Psoas muscle (tissue), 7 donors: ENCODE measurements at regions not wholly inside any gene's neighbourhood (a gene's known extent, or its start where the extent isn't known, plus 50 kb on each side); places are given as distances from the start of the nearest gene placed in this dataset.

Experiments used
- ATAC-seq, 4 donors: fragments of 200-7000 bp; cut with Tn5 transposase; one replicate each; pipeline ENCODE4 v1.9.1; 2020; ENCODE audit warnings: moderate library complexity in 3 of 4, mild to moderate bottlenecking in 2 of 4
- DNase-seq, 2 donors: peaks; one replicate each; pipeline ENCODE4 v3.0.0-alpha.2; 2020
- H3K27ac ChIP-seq: fragments of 200-600 bp; one replicate; pipeline ENCODE4 v1.8.0; 2022
- H3K27me3 ChIP-seq, 3 donors: fragments of 200-600 bp in 1 of 3; one replicate each; pipeline versions ENCODE4 v1.6.1 to v1.8.0; 2013 to 2022; ENCODE audit warnings: low read length in 2 of 3, mild to moderate bottlenecking in 2 of 3, moderate library complexity in 1 of 3; ENCODE audit not compliant: insufficient read depth in 3 of 3
- H3K36me3 ChIP-seq, 2 donors: fragments of 200-600 bp in 1 of 2; one replicate each; pipeline versions ENCODE4 v1.6.1 to v1.8.0; 2013 to 2022; ENCODE audit warnings: low read depth in 1 of 2, mild to moderate bottlenecking in 1 of 2, moderate library complexity in 1 of 2; ENCODE audit not compliant: insufficient read depth in 1 of 2
- H3K4me1 ChIP-seq: fragments of 200-600 bp; one replicate; pipeline ENCODE4 v1.8.0; 2022
- H3K4me3 ChIP-seq: fragments of 200-600 bp; one replicate; pipeline ENCODE4 v1.8.0; 2022; ENCODE audit warnings: mild to moderate bottlenecking
- H3K9me3 ChIP-seq: fragments of 200-600 bp; one replicate; pipeline ENCODE4 v1.8.0; 2022
- CTCF ChIP-seq: fragments of 200-600 bp; IDR thresholded peaks from one replicate; pipeline ENCODE4 v1.8.0; 2022; ENCODE audit warnings: antibody characterized with exemption
- WGBS, 3 donors: extraction: QIAGEN DNeasy Blood & Tissue Kit; methylation state at CpG; one replicate each; pipeline versions ENCODE4 v1.1.6 to v1.1.7; 2013; 5-methylcytosine and 5-hydroxymethylcytosine counted together
- intact Hi-C, 2 donors: fragments of 100-400 bp; cut with DNase I; formaldehyde crosslinking; loops; one replicate each; pipeline versions ENCODE4 v1.11.0 to v1.14.2; 2022
- donor health status: healthy with polysubstance abuse.
- donor health status: DM: no; HTN: no; CAD: no; lungs with moderate emphysema.
- donor health status: Bipolar disorder and iron deficiency.
- donor health status: healthy.
- donor health status: DM: yes; HTN: yes; CAD: no.
- donor health status: DM: no; HTN: no; CAD: no.
- donor health status: DM: yes; HTN: yes; CAD: no.

- Histone ChIP-seq H3K36me3 (no peaks in the 10 kb centered on the region), H3K27ac (no peak overlapping the region), H3K27me3 (no peaks in the 10 kb centered on the region), H3K9me3 (no peaks in the 10 kb centered on the region), H3K4me1 (no peaks in the 10 kb centered on the region), H3K4me3 (no peak overlapping the region)
- intact Hi-C loops = no loop called here
- ATAC-seq (no peak), DNase-seq (no peak)
- 48 to 69% (median 65%) methylated on average over 2 of the region's 2 CpGs for WGBS, 3 donors
- no peak for TF ChIP-seq CTCF
Observed at GRCh38 chrX:124699876-124700275, 353.5 kb downstream of the SH2D1A start.

- intact Hi-C loops = loop anchor here in 1 of 2 donors (5.0 kb wide), 1 partner anchor 380 kb away; no protein-coding TSS in a partner anchor
- Histone ChIP-seq H3K27ac (no peak overlapping the region), H3K9me3 (no peaks in the 10 kb centered on the region), H3K27me3 (no peaks in the 10 kb centered on the region), H3K36me3 (no peaks in the 10 kb centered on the region), H3K4me1 (no peaks in the 10 kb centered on the region), H3K4me3 (no peak overlapping the region)
- TF ChIP-seq CTCF = no peak
- 51 to 100% (median 90%) methylated on average over 1 of the region's 1 CpG for WGBS, 3 donors
- ATAC-seq (no peak), DNase-seq (no peak)
Observed at GRCh38 chrX:124717537-124717936, 371.2 kb downstream of the SH2D1A start.

GRCh38 chrX:124719060-124719459, 372.7 kb downstream of the SH2D1A start:
- DNase-seq (no peak), ATAC-seq (no peak)
- Histone ChIP-seq H3K4me1 (no peaks in the 10 kb centered on the region), H3K4me3 (no peak overlapping the region), H3K27ac (no peak overlapping the region), H3K36me3 (no peaks in the 10 kb centered on the region), H3K9me3 (no peaks in the 10 kb centered on the region), H3K27me3 (no peaks in the 10 kb centered on the region)
- intact Hi-C loops = loop anchor here in 1 of 2 donors (5.0 kb wide), 1 partner anchor 378 kb away; no protein-coding TSS in a partner anchor
- TF ChIP-seq CTCF = no peak
- WGBS, 3 donors = 75 to 81% (median 78%) methylated on average over 2 of the region's 2 CpGs

- no peak for DNase-seq
- no peaks in the 10 kb centered on the region for H3K27me3 ChIP-seq
- no peak for TF ChIP-seq CTCF
- no peaks in the 10 kb centered on the region for H3K4me1 ChIP-seq
- H3K9me3 ChIP-seq = no peaks in the 10 kb centered on the region
- no peak overlapping the region for H3K4me3 ChIP-seq
- H3K36me3 ChIP-seq = no peaks in the 10 kb centered on the region
- WGBS, 3 donors = 91 to 100% (median 95%) methylated on average over 2 of the region's 2 CpGs
- H3K27ac ChIP-seq = no peak overlapping the region
- no peak for ATAC-seq
- intact Hi-C loops = no loop called here
Observed at GRCh38 chrX:124720532-124720931, 374.2 kb downstream of the SH2D1A start.

- ATAC-seq = no peak
Observed at GRCh38 chrX:124725502-124725901, 379.1 kb downstream of the SH2D1A start.

More at GRCh38 chrX:124725502-124725901, 379.1 kb downstream of the SH2D1A start:
- TF ChIP-seq CTCF = no peak
- Histone ChIP-seq H3K9me3 (no peaks in the 10 kb centered on the region), H3K4me1 (no peaks in the 10 kb centered on the region), H3K36me3 (no peaks in the 10 kb centered on the region), H3K27ac (no peak overlapping the region), H3K4me3 (no peak overlapping the region), H3K27me3 (no peaks in the 10 kb centered on the region)
- no peak for DNase-seq
- WGBS, 3 donors = 41 to 84% (median 77%) methylated on average over 1 of the region's 1 CpG
- intact Hi-C loops = loop anchor here in 1 of 2 donors (5.0 kb wide), 1 partner anchor 218 kb away; no protein-coding TSS in a partner anchor
